ENCODE measurements at regions not wholly inside any gene's neighbourhood (a gene's known extent, or its start where the extent isn't known, plus 50 kb on each side); places are given as distances from the start of the nearest gene placed in this dataset.

Small RNA genes lying in the stretch of these regions (small RNA-seq; reads per million reads assigned to genes)
- 0 reads per million in 2 donors for gene AC010343.2
- gene AC025459.1, result 0 reads per million in 2 donors
